ENCODE measurements at regions not wholly inside any gene's neighbourhood (a gene's known extent, or its start where the extent isn't known, plus 50 kb on each side); places are given as distances from the start of the nearest gene placed in this dataset.

DNA sequence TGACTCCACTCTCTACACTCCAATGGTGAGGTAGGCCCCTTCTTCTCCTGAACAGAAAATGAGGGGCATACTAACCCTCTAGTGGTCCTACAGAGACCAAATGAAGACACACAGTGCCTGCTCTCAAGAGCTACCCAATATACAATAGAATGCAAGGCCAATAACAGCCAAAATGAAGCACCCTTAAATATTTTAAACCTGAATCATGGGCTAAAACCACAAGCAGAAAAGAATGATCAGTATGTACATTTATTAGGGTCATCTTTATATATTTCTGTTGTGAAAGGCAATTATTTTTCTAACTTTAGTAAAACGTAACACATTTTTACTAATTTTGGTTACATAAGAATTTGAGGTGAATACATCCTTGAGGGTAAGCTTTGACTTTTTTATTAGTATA lies 49.9 kb upstream of the COL1A2 start:
- TF ChIP-seq CTCF (conservative IDR thresholded peaks at IDR 0.05; ENCODE audit: low read length), result 0 out of 2 replicates have a peak, but pooled peaks have one; percentile 16
- peak; percentile 82 for DNase-seq (ENCODE audit: low read depth)
- H3K4me3 ChIP-seq (ENCODE audit: low read length), result no peak overlapping the region

All from AG10803 (cell line).